Activated CD4-positive, alpha-beta T cell treated with anti-CD3 and anti-CD28 coated beads for 24 hours (primary cell): ENCODE measurements at regions not wholly inside any gene's neighbourhood (a gene's known extent, or its start where the extent isn't known, plus 50 kb on each side); places are given as distances from the start of the nearest gene placed in this dataset.

Experiments
- DNase-seq, 2 donors: peaks; one replicate each; pipeline ENCODE4 v3.0.0-alpha.2; 2020; ENCODE audit warnings: low read depth in 2 of 2

DNA sequence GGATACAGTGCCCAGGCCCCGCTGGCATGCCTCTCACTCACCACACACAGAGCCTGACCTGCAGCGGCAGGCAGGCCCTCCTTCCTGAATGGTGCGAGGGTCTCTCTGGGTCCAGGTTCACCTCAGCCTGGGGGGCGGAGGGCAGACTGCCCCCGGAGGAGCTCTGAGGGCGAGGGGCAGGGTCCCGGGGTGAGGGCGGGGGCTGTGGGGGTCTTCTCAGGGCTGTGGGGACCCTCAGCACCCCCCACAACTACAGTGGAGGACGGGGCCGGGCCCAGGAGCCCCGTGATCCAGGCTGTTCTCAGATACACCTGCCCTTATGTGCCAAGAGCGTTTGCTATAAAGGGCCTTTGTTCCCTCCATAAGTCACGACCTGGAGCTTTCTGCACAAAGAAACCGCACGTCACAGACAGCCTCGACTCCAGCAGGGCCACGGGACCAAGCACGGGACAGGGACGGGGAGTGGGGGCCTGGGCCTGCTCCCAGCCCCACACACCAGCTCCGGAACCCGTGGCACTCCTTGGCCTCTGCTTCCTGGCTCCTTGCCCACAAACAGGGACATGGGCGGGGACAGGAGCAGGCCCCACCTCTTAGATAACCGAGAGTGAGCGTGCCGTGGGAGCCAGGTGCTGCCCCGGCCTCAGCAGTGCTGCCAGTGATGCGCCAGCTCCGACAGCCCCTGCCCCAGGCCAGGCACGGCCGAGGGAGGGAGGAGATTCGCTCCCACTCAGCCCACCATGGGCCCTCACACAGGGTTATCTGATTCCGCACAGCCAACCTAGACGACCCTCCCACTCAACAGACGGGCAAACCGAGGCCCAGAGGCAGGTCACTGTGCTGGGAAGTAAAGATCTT lies 101.9 kb downstream of the RFLNA start:
- DNase-seq = no peak

DNA sequence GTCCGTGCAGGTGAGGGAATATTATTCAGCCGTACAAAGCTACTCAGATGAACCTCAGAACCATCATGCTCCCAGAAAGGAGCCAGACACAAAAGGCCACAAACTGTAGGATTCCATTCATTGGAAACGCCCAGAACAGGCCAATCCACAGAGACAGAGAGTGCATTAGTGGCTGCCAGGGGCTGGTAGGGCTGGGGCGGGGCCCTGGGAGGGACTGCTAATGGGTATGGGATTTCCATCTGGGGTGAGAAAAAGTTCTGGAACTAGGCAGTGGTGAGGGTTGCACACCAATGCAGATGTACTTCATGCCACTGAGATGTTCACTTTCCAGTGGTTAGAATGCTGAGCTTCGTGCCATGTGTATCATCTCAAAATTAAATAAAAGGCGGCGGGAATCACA lies 101.1 kb downstream of the RFLNA start:
- DNase-seq = no peak

DNA sequence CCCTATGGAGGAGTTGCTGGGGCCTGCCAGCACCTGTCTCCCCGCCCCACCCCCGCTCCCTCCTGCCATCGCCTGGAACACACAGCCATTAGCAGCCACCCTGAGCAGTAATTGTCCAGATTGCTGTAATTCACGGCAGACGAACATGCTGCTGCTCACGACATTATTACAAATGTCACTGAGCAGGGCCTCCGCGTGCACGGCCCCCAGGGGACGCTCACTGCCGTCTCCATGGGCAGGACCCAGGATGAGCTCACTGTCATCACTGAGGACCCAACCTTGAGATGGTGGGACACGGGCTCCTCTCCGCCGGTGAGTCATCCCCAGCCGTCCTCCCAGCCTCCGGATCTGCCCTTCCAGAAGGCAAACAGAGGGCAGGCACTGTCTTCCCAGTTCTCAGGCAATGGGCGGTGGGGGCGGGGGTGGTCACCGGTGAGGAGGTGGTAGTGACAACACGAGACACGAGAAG lies 100.4 kb downstream of the RFLNA start:
- no peak for DNase-seq

DNA sequence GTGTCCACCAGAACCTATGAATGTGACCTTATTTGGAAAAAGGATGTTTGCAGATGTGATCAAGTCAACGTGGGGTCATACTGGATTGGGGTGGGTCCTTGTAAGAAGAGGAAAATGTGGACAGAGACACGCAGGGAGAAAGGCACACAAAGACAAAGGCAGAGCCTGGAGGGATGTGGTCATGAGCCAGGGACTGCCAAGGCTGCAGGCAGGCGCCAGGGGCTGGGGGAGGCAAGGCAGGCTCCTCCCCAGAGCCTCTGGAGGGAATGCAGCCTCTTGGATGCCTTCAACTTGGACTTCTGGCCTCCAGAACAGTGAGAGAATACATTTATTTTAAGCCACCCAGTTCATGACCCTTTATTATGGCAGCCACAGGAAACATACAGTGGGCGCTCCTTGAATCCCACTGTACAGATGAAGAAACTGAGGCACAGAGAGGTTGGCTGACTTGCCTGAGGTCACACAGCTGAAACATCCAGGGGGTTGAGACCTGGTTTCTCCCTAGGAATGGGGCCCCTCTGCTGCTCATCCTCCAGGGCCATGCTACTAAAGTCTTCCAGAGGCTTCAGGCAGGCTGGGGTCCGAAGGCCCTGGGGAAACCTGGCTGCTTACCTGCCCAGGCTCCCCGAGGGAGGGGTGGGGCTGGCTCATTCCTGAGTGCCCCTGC lies 99.7 kb downstream of the RFLNA start:
- DNase-seq = no peak

DNA sequence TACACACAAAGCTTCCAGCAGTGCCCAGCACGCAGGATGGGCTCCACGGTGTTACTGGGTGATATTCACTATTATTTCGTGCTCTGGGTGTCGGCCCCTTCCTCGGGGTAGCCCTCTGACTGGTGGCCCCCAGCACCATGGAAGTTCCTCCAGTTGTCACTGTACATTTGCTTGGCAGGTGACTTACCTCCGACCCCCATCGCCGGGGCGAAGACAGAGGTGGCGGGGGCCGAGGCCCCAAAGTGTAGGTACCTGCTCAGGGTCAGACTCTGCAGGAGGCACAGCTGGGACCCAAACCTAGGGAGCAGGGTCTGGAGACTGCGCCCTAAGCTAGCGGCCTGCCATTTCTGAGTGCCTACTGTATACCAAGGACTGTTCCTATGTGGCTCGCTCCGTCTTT lies 98.9 kb downstream of the RFLNA start:
- no peak for DNase-seq

DNA sequence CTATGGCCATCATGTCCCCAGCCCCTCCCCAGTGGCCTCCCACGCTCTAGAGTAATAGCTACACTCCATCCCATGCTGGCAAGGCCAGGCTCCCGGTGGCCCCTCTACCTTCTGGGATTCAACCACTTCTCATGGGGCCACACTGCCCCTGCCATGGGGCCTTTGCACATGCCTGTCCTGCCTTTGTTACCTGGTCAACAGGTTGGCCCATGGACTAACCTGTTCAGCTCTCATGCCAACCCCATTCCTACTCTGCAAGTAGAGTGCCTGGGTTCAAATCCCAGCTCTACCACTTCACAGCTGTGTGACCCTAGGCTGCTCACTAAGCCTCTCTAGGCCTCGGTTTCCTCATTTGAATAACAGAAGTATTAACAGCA lies 98.5 kb downstream of the RFLNA start:
- no peak for DNase-seq

DNA sequence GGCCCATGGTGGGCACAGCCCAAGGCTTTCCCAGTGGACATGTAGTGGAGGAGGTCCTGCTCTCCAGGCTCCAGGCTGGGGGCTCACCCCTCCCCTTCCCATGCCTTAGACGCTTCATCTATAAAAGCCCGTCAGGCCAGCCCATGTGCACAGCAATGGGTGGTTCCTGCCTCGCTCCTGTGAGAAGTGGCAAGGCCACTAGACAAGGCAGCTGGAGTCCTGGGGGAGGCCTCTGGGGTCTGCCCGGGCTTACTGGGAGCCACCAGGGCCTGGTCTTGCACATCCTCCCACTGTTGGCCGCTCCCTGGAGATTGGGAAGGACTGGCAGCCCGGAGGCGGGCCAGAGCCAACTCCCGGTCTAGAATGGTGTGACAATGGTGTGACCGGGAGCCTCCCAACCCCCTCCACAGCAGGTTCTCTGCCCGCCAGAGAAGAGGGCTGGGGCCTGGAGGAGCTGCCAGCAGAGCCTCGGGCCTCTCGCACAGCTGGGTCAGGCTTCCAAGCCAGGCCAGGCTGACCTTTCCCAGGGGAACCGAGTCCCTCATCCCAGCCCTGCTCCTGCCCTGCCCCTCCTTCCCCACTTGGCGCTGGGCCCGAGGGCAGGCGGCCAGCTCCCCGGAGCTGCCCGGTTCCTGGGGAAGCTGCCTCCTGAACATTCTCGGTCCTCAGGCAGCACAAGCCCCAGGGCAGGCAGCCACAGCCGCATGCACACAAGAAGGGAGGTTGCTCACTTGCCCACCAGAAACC lies 97.9 kb downstream of the RFLNA start:
- no peak for DNase-seq

DNA sequence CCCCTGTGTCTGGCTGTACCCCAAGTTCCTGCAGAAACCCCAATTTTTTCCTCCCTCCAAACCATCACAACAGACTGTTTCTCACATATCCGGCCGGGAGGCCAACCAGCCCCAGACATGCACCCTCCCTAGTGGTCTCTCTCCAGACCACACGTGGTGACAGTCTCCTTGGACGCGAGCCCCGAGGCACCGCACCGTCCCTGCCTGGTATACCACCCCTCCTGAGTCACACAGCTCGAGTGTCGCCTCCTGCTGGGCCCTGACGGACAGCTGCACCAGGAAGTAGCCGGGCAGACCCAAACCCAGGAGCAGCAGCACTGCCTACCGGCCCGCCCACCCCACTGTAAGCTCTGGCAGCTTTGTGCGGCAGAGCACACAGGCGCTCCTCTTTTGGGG lies 97.4 kb downstream of the RFLNA start:
- no peak for DNase-seq

DNA sequence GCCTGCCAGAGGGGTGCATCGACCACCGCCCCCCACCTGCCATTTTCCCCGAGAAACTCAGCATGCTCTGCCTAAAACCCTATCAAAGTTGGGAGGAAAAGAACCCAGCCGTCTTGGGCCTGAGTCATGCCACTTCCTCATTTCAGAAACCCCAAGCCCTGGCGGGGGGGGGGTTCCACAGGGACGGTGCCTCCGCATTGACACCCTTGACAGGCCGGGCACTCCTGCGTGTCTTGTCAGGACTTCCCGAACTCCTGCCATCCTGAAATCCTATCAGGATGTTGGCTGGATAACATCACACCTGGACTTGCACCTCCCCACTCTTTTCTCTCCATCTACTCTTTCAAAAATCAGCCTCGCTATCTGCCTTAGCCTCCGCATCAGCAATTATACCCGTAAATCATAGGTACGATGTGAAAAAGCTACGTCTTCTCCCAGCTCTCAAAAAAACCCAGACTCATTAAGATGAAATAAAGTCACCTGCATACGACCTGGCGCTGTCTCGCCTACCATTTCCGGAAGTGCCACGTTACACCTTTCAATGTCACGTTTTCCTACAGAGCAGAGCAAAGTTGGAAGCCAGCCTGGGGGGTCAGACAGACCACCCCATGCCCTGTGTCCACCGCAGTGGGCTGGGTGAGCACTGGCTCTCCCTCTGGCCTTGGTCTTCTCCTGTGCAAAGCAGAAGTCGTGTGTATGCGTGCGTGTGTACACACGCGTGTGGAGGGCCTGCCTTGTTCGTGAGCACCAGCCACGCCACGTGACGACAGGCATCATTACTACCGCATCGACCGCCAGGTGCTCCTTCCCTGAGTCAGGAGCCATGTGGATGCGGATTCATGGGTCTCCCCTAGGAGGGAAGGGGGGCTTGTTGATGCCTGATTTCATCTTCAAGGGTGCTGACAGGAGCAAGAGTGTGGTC lies 96.7 kb downstream of the RFLNA start:
- DNase-seq = peak; percentile 41 to 46

DNA sequence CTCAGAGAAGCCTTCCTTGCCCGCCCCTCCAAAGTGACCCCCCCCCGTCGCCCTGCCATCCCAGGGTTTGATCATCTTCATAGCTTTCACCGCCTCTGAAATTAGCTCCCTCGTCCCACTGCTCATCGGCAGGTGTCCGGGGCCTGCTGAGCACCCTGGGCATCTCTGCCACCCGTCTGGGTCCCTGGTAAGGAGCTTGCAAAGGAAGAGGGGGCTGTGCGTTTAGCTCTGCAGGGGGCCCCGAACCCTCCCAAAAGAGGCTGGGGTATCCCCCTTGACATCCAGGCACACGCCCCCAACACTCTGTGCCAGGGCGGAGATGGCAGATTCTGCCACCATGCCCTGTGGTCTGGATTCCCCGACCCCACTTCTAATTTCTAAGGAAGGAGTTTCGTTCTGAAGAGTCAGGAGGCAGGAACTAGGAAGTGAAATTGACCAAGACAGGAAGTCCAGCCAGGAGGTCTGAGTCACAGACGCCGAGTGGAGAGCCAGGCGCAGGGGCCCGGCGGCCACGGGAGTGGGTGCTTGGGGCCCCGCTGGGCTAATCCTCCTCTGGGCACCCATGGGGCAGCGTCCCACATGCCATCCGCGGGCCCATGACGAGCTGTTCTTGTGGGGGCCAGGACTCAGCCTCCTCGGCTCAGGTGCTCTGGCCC lies 95.7 kb downstream of the RFLNA start:
- no peak for DNase-seq

DNA sequence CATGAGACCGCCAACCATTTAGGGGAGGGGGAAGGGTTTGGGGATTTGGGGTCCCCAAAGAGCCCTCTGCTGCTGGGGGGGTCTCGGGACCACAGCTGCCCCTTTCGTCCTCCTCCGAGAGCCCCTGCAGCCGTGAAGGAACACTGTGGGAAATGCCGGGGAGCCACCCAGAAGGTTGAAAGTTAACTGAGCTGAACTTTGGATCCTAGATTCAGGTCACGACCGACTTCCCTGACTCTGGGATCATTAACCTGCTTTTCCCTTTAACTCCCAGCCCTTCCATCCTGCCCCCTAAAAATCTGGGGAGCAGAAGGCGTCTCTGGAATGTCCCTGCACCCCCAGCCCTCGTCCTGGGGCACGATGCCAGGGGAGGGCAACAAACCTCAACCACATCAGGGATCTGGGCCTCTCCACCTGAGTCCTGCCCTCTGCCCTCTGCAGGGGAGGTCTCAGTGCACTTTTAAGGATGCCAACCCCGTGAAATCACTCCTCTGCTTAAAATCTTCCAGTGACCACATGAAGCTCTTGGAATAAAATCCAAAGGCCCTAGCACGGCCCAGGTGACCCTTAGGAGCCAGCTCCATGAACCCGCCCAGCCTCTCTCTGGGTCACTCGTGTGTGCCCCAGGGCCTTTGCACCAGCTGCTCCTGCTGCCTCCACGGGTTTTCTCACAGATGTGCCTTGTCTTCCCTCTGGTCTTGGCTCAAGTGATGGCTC lies 95.0 kb downstream of the RFLNA start:
- no peak for DNase-seq

DNA sequence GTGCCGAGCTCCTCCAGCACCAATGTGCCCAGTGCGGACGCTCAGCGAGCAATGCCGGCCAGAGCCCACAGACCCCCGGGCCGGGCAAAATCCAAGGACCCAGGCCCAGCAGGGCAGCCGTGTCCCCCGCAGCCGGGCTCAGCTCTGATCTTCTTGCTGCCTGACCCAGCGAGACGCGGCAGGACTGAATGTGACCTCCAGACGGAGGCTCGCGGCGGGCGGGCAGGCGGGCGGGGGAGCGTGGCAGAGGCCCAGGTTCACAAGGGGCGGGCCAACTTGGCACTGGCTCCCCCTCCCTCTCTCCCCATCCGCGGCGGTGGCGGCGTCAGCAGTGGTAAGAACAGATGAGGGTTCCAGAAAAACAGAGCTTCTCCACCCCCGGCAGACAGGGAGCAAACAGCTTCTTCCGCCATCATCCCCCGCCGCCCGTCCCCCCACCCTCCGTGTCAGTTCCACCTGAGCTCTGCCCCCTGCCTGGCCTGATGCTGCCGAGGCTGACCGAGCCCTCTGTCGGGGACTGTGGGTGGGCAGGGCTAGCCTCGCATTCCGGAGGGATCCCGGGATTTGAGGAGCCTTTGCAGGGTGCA lies 94.3 kb downstream of the RFLNA start:
- peak; percentile 42 to 50 for DNase-seq

DNA sequence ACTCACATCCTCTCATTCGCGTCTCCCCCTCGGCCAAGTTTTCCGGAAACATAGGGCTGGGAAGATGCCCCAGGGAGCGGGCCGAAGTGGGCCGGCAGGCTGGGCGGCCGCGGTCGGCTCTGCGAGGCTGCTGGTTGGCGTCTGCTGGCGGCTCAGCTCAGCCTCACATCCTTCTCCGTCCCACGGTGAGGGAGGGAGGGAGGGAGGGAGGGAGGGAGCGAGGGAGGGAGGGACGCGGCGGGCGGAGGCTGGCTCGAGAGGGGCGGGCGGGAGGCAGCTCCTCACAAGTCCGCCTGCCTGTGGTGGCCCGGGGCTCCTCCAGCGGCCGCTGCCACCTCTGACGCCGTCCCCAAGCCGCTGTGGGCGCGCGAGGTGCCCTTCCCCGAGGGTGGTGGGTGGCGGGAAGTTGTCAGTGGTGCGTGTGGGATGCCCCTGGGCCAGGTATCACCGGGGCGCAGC lies 93.8 kb downstream of the RFLNA start:
- peak; percentile 6 to 38 for DNase-seq

DNA sequence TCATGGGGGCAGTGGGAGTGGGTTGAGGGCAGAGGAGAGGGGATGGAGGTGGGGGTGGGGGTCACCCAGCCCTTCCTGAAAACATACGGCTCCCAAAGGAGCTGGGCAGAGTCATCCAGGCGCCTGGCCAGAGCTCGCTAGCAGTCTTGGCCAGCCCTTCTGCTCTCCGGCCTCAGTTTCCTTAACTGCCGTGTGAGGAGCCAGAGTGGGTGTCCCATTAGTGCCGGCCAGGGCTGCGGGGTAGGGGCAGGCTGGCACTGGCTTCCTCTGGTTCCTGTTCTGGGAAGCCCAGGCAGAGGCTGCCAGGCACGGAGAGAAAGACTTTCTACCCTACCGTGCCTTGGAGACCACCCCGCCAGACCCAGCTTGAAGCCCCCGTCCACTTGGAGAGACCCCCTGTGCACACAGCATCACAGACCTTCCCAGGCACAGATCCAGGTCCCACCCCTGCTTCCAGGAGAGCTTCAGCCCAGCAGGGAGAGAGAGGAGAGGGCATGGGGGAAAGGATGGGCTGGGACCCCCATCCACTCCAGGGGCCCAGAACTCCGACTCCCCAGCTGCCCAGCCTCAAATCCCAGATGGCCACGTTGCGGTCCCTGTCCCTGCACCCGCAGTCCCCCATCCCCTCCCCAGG lies 93.3 kb downstream of the RFLNA start:
- no peak for DNase-seq

DNA sequence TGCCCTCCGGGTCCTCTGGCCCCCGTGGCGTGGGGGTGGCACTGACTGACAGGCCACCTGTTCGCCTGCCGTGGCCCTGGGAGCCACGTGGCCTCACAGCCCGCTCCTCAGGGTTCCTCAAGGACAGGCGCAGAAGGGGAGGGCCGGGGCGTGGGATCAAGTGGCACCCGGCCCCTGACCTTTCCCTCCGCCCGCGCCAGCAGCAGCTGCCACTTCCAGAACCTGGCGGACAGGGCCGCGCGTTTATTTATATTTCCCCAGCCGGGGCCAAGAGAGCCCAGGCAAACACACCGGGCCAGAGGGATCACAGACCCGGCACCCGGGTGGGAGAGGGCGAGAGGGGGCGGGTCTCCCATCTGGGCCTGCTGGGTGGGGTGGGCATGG lies 92.6 kb downstream of the RFLNA start:
- no peak for DNase-seq

DNA sequence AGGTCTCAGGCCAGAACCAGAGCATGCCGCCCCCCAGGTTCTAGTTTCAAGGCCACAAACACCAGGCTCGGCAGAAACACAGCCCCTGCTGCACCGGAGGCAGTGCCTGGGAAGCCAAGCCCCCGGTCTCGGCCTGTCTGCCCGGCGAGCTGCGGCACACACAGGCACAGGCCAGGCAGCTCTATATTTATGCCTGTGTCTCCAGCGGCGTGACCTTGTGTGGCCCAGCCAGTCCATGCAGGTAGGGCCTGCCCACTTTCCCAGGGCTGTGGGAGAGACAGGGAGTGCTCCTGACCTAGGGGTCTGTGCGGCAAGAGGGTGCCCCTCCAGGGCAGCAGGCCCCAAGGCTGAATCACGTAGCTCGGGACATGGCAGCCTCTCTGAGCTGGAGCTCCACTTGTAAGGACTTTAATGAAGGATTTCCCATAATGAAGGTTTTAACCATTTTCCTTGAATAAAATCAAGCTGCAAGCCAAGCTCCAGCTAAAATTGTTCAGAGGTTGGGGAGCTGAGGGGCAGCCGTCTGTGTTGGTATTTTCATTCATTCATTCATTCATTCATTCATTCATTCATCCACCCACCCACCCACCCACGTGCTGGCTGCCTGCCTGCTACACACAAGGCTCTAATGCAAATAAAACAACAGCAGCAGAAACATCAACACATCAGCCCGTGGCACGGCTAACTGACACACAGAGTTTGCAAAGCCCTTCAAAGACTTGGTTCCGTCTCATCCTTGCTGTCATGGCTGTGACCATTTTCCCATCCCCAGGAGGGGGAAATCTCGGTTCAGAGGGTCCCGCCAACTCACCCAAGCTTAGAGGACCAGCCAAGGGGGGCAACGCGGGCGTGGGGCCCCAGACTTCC lies 92.0 kb downstream of the RFLNA start:
- DNase-seq = no peak

DNA sequence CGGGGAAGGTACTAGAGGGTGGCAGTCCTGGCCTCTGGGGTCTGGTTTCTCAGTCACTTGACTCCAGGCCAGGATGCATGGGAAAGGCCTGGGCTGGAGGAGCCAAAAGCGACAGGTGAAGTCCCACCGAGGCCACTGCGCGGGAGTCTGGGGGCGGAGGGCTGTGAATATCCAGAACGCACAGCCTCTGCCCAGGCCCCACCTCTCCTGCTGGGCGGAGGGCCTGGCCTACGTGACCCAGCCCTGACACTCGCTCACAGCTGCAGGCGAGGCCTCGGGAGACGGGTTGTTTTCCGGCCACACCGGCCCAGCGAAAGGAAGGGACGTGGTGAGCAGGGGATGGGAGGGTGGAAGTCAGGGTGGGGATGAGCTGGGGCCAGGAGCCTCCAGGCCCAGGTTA lies 91.2 kb downstream of the RFLNA start:
- no peak for DNase-seq

DNA sequence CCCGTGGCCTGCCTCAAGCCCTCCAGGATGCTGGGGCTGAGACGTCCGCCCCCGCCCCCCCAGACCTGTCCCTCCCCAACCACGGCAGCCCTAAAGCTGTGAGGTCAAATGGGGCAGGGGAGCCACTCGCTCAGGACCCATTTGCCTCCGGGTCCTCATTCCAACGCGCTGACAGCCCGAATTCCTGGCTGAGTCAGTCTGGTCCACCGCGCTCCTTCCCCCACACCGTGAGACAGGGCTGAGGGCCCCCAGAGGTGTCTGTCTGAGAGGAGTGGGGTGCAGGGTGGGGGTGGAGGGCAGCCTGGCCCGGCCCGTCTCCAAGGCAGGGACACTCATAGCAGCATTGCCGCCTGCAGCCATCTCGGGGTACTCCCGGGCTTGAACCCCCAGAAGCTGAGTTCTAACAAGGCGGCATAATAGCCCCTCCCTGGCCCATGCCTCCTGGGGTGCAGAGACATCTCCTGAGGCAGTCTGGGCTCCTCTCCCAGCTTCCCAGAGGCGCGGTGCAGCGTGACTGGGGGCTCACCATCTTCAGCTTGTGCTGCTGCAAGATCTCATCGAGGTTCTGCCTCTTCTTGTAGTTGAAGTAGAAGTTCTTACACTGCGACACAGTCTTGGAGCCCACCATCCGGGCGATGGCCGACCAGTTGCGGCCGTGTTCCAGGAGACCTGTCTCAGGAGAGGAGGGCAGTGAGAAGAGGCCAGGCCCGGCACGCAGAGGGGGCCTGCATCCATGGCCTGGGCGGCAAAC lies 90.5 kb downstream of the RFLNA start:
- no peak for DNase-seq
